ENCODE measurements at regions not wholly inside any gene's neighbourhood (a gene's known extent, or its start where the extent isn't known, plus 50 kb on each side); places are given as distances from the start of the nearest gene placed in this dataset.

DNA sequence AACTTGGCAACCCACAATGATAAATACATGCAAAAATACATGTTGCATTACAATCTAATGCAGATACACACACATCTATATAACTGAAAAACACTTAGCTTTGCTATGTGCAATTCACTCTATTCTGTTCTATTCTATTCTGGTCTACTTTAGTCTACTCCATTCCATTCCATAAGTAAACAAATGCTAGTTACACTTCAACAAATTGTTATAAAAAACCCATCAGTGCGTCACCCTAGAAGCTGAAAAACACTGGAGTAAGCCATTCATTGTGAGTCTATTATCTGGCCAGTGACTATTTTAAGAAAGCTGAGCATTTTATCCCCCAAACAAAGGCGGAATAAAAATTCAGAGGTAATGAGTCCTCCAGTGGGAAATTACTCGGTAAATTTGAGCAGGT lies 315.7 kb upstream of the EPHA7 start:
- Histone ChIP-seq H4K20me1 (ENCODE audit: insufficient read depth, low read length) (no peaks in the 10 kb centered on the region), H3K9ac (ENCODE audit: low read length) (no peak overlapping the region), H3K27ac (ENCODE audit: low read depth, low read length) (no peak overlapping the region), H3K27me3 (ENCODE audit: insufficient read depth, low read length) (no peaks in the 10 kb centered on the region), H3K79me2 (ENCODE audit: insufficient read depth, low read length) (no peaks in the 10 kb centered on the region), H3K36me3 (ENCODE audit: insufficient read depth, low read length) (no peaks in the 10 kb centered on the region), H2AFZ (ENCODE audit: low read depth, low read length) (no peak overlapping the region), H3K4me2 (ENCODE audit: low read length) (no peak overlapping the region), H3K4me3 (ENCODE audit: insufficient read depth, low read depth, low read length) (no peak overlapping the region), H3K9me3 (ENCODE audit: insufficient read depth, low read depth, low read length) (no peaks in the 10 kb centered on the region), H3K4me1 (ENCODE audit: insufficient read depth, low read length) (no peaks in the 10 kb centered on the region)
- no peak overlapping the region for H3K4me3 Mint-ChIP-seq (ENCODE audit: unreplicated experiment)
- no peak for TF ChIP-seq CTCF (IDR thresholded peaks at IDR 0.05; ENCODE audit: insufficient read depth, low read depth, low read length)
- H3K27ac Mint-ChIP-seq (ENCODE audit: unreplicated experiment), result no peak overlapping the region
- FAIRE-seq, result no peak
- no peaks in the 10 kb centered on the region for H3K9me3 Mint-ChIP-seq (ENCODE audit: unreplicated experiment)
- H3K4me1 Mint-ChIP-seq (ENCODE audit: low read depth, unreplicated experiment), result no peaks in the 10 kb centered on the region
- H3K27me3 Mint-ChIP-seq (ENCODE audit: low read depth, unreplicated experiment), result no peaks in the 10 kb centered on the region
- no peak for DNase-seq (ENCODE audit: low read depth)
- H3K36me3 Mint-ChIP-seq (ENCODE audit: low read depth, unreplicated experiment), result no peaks in the 10 kb centered on the region

GRCh38 chr6:93731306-93731705 lies 311.9 kb upstream of the EPHA7 start:
- no peaks in the 10 kb centered on the region for H3K36me3 Mint-ChIP-seq (ENCODE audit: low read depth, unreplicated experiment)
- no peak overlapping the region for H3K4me3 Mint-ChIP-seq (ENCODE audit: unreplicated experiment)
- no peaks in the 10 kb centered on the region for H3K4me1 Mint-ChIP-seq (ENCODE audit: low read depth, unreplicated experiment)
- no peak overlapping the region for H3K4me2 ChIP-seq (ENCODE audit: low read length)
- FAIRE-seq (no peak), DNase-seq (ENCODE audit: low read depth) (no peak)
- no peaks in the 10 kb centered on the region for H3K79me2 ChIP-seq (ENCODE audit: insufficient read depth, low read length)
- no peak overlapping the region for H2AFZ ChIP-seq (ENCODE audit: low read depth, low read length)
- H4K20me1 ChIP-seq (ENCODE audit: insufficient read depth, low read length), result no peaks in the 10 kb centered on the region
- no peak for TF ChIP-seq EZH2 (IDR thresholded peaks at IDR 0.05; ENCODE audit: insufficient read depth, low read length)
- TF ChIP-seq CTCF (IDR thresholded peaks at IDR 0.05; ENCODE audit: insufficient read depth, low read depth, low read length), result no peak
- H3K27me3 ChIP-seq (ENCODE audit: insufficient read depth, low read length), result no peaks in the 10 kb centered on the region
- H3K9ac ChIP-seq (ENCODE audit: low read length), result no peak overlapping the region
- no peak overlapping the region for H3K27ac ChIP-seq (ENCODE audit: low read depth, low read length)
- no peak overlapping the region for H3K27ac Mint-ChIP-seq (ENCODE audit: unreplicated experiment)
- no peaks in the 10 kb centered on the region for H3K9me3 ChIP-seq (ENCODE audit: insufficient read depth, low read depth, low read length)
- H3K27me3 Mint-ChIP-seq (ENCODE audit: low read depth, unreplicated experiment), result no peaks in the 10 kb centered on the region
- H3K36me3 ChIP-seq (ENCODE audit: insufficient read depth, low read length), result no peaks in the 10 kb centered on the region
- no peak overlapping the region for H3K4me3 ChIP-seq (ENCODE audit: insufficient read depth, low read depth, low read length)
- H3K9me3 Mint-ChIP-seq (ENCODE audit: unreplicated experiment), result no peaks in the 10 kb centered on the region
- no peaks in the 10 kb centered on the region for H3K4me1 ChIP-seq (ENCODE audit: insufficient read depth, low read length)

DNA sequence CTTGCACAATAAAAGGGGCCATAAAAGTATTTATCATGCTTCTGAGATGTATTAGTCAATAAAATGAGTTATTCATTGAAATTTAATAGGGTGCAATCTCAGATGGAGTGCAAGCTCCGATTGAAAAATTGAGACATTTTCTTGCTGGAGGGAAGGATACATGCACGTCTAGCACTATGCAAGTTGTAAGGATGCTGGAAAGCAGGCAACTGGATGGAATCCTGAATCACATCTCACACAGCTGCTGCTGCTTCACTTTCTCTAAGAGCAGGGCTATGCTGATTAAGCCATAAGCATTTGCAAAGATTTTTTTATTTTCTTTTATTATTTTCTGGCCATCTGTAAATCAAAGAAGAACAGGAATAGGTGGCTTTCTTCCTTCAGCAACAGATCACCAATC lies 308.8 kb upstream of the EPHA7 start:
- Histone ChIP-seq H3K36me3 (ENCODE audit: insufficient read depth, low read length) (no peaks in the 10 kb centered on the region), H3K9me3 (ENCODE audit: insufficient read depth, low read depth, low read length) (no peaks in the 10 kb centered on the region), H3K27me3 (ENCODE audit: insufficient read depth, low read length) (no peaks in the 10 kb centered on the region), H3K4me1 (ENCODE audit: insufficient read depth, low read length) (no peaks in the 10 kb centered on the region), H3K4me3 (ENCODE audit: insufficient read depth, low read depth, low read length) (no peak overlapping the region), H3K4me2 (ENCODE audit: low read length) (no peak overlapping the region), H3K79me2 (ENCODE audit: insufficient read depth, low read length) (no peaks in the 10 kb centered on the region), H4K20me1 (ENCODE audit: insufficient read depth, low read length) (no peaks in the 10 kb centered on the region), H3K27ac (ENCODE audit: low read depth, low read length) (no peak overlapping the region), H2AFZ (ENCODE audit: low read depth, low read length) (no peak overlapping the region), H3K9ac (ENCODE audit: low read length) (no peak overlapping the region)
- Mint-ChIP-seq H3K4me3 (ENCODE audit: unreplicated experiment) (no peak overlapping the region), H3K27me3 (ENCODE audit: low read depth, unreplicated experiment) (no peaks in the 10 kb centered on the region), H3K9me3 (ENCODE audit: unreplicated experiment) (no peaks in the 10 kb centered on the region), H3K4me1 (ENCODE audit: low read depth, unreplicated experiment) (no peaks in the 10 kb centered on the region), H3K36me3 (ENCODE audit: low read depth, unreplicated experiment) (no peaks in the 10 kb centered on the region), H3K27ac (ENCODE audit: unreplicated experiment) (no peak overlapping the region)
- DNase-seq (ENCODE audit: low read depth) (no peak), FAIRE-seq (no peak)
- TF ChIP-seq CTCF (IDR thresholded peaks at IDR 0.05; ENCODE audit: insufficient read depth, low read depth, low read length) (no peak), EZH2 (IDR thresholded peaks at IDR 0.05; ENCODE audit: insufficient read depth, low read length) (no peak)

Data from astrocyte (in vitro differentiated cells and primary cell).